ENCODE measurements at regions not wholly inside any gene's neighbourhood (a gene's known extent, or its start where the extent isn't known, plus 50 kb on each side); places are given as distances from the start of the nearest gene placed in this dataset.

- no peak for TF ChIP-seq EZH2phosphoT487 (IDR thresholded peaks at IDR 0.05; ENCODE audit: borderline replicate concordance, low read length)
- TF ChIP-seq, protein P1, sequence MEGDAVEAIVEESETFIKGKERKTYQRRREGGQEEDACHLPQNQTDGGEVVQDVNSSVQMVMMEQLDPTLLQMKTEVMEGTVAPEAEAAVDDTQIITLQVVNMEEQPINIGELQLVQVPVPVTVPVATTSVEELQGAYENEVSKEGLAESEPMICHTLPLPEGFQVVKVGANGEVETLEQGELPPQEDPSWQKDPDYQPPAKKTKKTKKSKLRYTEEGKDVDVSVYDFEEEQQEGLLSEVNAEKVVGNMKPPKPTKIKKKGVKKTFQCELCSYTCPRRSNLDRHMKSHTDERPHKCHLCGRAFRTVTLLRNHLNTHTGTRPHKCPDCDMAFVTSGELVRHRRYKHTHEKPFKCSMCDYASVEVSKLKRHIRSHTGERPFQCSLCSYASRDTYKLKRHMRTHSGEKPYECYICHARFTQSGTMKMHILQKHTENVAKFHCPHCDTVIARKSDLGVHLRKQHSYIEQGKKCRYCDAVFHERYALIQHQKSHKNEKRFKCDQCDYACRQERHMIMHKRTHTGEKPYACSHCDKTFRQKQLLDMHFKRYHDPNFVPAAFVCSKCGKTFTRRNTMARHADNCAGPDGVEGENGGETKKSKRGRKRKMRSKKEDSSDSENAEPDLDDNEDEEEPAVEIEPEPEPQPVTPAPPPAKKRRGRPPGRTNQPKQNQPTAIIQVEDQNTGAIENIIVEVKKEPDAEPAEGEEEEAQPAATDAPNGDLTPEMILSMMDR (IDR thresholded peaks at IDR 0.05; ENCODE audit: low read depth, low read length, poor library complexity, severe bottlenecking), result no peak
Observed at GRCh38 chr4:189267312-189267965, 673.2 kb upstream of the FRG1 start.

Data from DOHH2 (cell line).